Astrocyte (in vitro differentiated cells and primary cell): ENCODE measurements at regions not wholly inside any gene's neighbourhood (a gene's known extent, or its start where the extent isn't known, plus 50 kb on each side); places are given as distances from the start of the nearest gene placed in this dataset.

Experiments
- EZH2 ChIP-seq: IDR thresholded peaks from 2 replicates; pipeline ENCODE4 v1.6.1; 2012; ENCODE audit warnings: mild to moderate bottlenecking, low read length, inconsistent platforms; ENCODE audit not compliant: insufficient read depth
- TF ChIP-seq, protein P1 (sequence below): IDR thresholded peaks from 2 replicates; pipeline ENCODE4 v1.5.1; 2011; ENCODE audit warnings: low read depth, mild to moderate bottlenecking, inconsistent platforms, low read length, moderate library complexity; ENCODE audit not compliant: insufficient read depth

GRCh38 chr3:153354641-153355040, 192.6 kb downstream of the RAP2B start:
- TF ChIP-seq, protein P1, sequence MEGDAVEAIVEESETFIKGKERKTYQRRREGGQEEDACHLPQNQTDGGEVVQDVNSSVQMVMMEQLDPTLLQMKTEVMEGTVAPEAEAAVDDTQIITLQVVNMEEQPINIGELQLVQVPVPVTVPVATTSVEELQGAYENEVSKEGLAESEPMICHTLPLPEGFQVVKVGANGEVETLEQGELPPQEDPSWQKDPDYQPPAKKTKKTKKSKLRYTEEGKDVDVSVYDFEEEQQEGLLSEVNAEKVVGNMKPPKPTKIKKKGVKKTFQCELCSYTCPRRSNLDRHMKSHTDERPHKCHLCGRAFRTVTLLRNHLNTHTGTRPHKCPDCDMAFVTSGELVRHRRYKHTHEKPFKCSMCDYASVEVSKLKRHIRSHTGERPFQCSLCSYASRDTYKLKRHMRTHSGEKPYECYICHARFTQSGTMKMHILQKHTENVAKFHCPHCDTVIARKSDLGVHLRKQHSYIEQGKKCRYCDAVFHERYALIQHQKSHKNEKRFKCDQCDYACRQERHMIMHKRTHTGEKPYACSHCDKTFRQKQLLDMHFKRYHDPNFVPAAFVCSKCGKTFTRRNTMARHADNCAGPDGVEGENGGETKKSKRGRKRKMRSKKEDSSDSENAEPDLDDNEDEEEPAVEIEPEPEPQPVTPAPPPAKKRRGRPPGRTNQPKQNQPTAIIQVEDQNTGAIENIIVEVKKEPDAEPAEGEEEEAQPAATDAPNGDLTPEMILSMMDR, result no peak
- TF ChIP-seq EZH2, result no peak
